Testis (tissue), 2 donors: ENCODE measurements at regions not wholly inside any gene's neighbourhood (a gene's known extent, or its start where the extent isn't known, plus 50 kb on each side); places are given as distances from the start of the nearest gene placed in this dataset.
A peak's percentile ranks its signal among the peaks of the same experiment; 100 is the strongest.

ENCODE experiments used
- DNase-seq: peaks from one replicate; pipeline ENCODE4 v3.0.0-alpha.2; 2019
- H3K27ac ChIP-seq, 2 donors: fragments of 200-600 bp; sonication (generic); one replicate each; pipeline ENCODE4 v1.5.1; 2019
- H3K27me3 ChIP-seq: fragments of 200-600 bp; sonication (generic); one replicate; pipeline ENCODE4 v1.5.1; 2019
- H3K36me3 ChIP-seq: fragments of 200-600 bp; sonication (generic); one replicate; pipeline ENCODE4 v1.5.1; 2017; ENCODE audit warnings: low read depth; ENCODE audit errors: missing control alignments
- H3K4me1 ChIP-seq: fragments of 200-600 bp; sonication (generic); one replicate; pipeline ENCODE4 v1.5.1; 2019
- H3K4me3 ChIP-seq, 2 donors: fragments of 200-600 bp; sonication (generic); one replicate each; pipeline ENCODE4 v1.5.1; 2017 to 2019
- H3K9me3 ChIP-seq: fragments of 200-600 bp; sonication (generic); one replicate; pipeline ENCODE4 v1.5.1; 2017
- CTCF ChIP-seq, 3 experiments: fragments of 450-650 bp in 2 of 3; fragments of 200-600 bp in 1 of 3; sonication (generic) in 1 of 3; IDR thresholded peaks; one replicate each; pipeline ENCODE4 v1.5.1; 2016 to 2019; ENCODE audit warnings: antibody characterized with exemption in 3 of 3, mild to moderate bottlenecking in 2 of 3, moderate library complexity in 1 of 3
- POLR2A ChIP-seq: fragments of 450-650 bp; IDR thresholded peaks from one replicate; pipeline ENCODE4 v1.6.1; 2017; ENCODE audit warnings: antibody characterized with exemption, mild to moderate bottlenecking, moderate library complexity
- WGBS, 2 donors: methylation state at CpG; one replicate each; pipeline ENCODE4 v1.1.5; 2018; 5-methylcytosine and 5-hydroxymethylcytosine counted together
- intact Hi-C: fragments of 100-400 bp; cut with DNase I; formaldehyde crosslinking; loops from one replicate; pipeline ENCODE4 v1.15.1; 2023; ENCODE audit warnings: low total_unique reads

- no peaks in the 10 kb centered on the region for H3K27me3 ChIP-seq
- no peaks in the 10 kb centered on the region for H3K9me3 ChIP-seq
- H3K36me3 ChIP-seq: no peaks in the 10 kb centered on the region
- 86 to 91% methylated on average over 10 of the region's 10 CpGs for WGBS, 2 donors
- no peak for DNase-seq
- TF ChIP-seq CTCF (IDR thresholded peaks at IDR 0.05) (no peak), POLR2A (no peak)
- intact Hi-C loops: no loop called here
- no peak overlapping the region for H3K4me3 ChIP-seq
- no peaks in the 10 kb centered on the region for H3K4me1 ChIP-seq
- H3K27ac ChIP-seq: no peak overlapping the region
Observed at GRCh38 chr15:94840794-94841783, 609.7 kb downstream of the MCTP2 start.

- no peak for TF ChIP-seq CTCF (IDR thresholded peaks at IDR 0.05)
- no peak for TF ChIP-seq POLR2A
- intact Hi-C loops: no loop called here
- no peak for DNase-seq
- Histone ChIP-seq H3K36me3 (no peaks in the 10 kb centered on the region), H3K4me1 (no peaks in the 10 kb centered on the region), H3K4me3 (no peak overlapping the region), H3K9me3 (no peaks in the 10 kb centered on the region), H3K27me3 (no peaks in the 10 kb centered on the region), H3K27ac (no peak overlapping the region)
Observed at GRCh38 chr15:94843060-94843459, 611.7 kb downstream of the MCTP2 start.

- no peaks in the 10 kb centered on the region for H3K27me3 ChIP-seq
- no peaks in the 10 kb centered on the region for H3K36me3 ChIP-seq
- H3K4me1 ChIP-seq: no peaks in the 10 kb centered on the region
- peak overlapping the region; percentile 62 to 67 for H3K4me3 ChIP-seq
- TF ChIP-seq CTCF (IDR thresholded peaks at IDR 0.05) (no peak), POLR2A (no peak)
- H3K9me3 ChIP-seq: no peaks in the 10 kb centered on the region
- WGBS, 2 donors: 27 to 38% methylated on average over 5 of the region's 5 CpGs
- peak overlapping the region in 1 of 2 donors; percentile 92 for H3K27ac ChIP-seq
- DNase-seq: no peak
- intact Hi-C loops: no loop called here
Observed at GRCh38 chr15:94844198-94844537, 612.8 kb downstream of the MCTP2 start.

DNA sequence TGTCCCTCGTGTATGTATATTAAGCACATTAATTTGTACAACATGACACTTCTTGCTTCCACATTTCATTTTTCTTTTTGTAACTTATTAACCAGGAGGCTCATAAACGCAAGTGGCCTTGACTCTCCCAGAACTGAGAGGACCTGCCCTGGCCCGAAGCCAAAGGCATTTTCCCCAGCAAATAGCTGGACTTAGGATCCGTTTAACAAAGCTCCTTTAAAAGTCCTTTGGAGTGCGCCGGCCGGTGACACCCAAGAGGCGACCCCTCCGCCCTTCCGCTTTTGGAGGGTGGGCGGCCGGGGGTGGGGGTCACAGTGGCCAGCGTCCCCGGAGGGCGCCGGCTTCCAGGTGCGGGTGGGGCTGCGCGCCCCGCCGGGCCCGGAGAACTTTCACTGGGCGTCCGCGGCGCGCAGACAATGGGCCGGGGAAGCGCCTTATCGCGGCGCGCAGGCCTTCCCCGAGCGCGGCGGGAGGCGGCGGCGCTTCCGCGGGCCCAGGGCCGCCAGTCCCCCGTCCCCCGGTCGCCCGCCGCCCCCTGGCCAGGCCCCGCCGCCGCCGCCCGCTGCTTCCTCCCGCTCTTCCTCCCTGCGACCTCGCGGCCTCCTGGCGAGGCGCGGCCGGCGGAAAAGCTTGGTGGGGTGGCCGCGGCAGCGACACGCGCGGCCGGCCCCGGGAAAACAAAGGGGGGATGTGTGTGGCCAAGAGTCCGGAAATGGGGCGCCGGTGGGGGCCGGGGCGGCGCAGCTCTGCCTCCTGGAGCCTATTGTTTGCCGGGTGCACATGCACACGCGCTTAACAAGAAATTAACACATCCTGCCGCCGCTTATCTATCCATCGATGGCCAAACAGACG is 613.4 kb downstream of the MCTP2 start:
- H3K27me3 ChIP-seq: no peaks in the 10 kb centered on the region
- H3K27ac ChIP-seq: peak overlapping the region; percentile 88 to 92
- H3K4me1 ChIP-seq: no peaks in the 10 kb centered on the region
- no peak for TF ChIP-seq POLR2A
- no peak for TF ChIP-seq CTCF (IDR thresholded peaks at IDR 0.05)
- 1% methylated on average over 13 to 51 of the region's 83 CpGs for WGBS, 2 donors
- intact Hi-C loops: no loop called here
- peak; percentile 76 for DNase-seq
- no peaks in the 10 kb centered on the region for H3K9me3 ChIP-seq
- peak overlapping the region; percentile 62 to 67 for H3K4me3 ChIP-seq
- H3K36me3 ChIP-seq: no peaks in the 10 kb centered on the region
